ENCODE measurements at regions not wholly inside any gene's neighbourhood (a gene's known extent, or its start where the extent isn't known, plus 50 kb on each side); places are given as distances from the start of the nearest gene placed in this dataset.

DNA sequence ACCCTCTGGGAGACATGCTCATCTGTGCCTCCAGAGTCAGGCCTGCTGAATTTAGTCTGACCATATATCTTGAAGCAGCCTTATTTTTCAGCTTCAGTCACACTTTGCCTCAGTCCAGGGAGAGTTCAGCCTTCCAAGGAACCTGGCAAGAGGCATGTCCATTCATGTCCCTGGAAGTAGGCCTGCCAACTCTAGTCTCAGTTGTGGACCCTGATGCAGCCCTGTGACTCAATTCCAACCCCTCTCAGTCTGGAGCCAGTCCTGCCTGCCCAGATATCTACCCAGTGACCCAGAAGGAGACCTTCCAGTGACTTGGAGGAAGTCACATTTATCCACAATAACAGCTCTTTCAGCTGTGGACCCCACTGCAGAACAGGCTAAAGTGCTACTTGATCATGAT lies 566.6 kb downstream of the TMEM135 start:
- Histone ChIP-seq H3K27me3 (ENCODE audit: control insufficient read depth in 4 of 4, insufficient read depth in 4 of 4, low read length in 3 of 4) (no peaks in the 10 kb centered on the region), H3K36me3 (ENCODE audit: control insufficient read depth in 4 of 4, insufficient read depth in 3 of 4, low read depth in 1 of 4, low read length in 3 of 4) (no peaks in the 10 kb centered on the region), H3K27ac (ENCODE audit: low read depth in 1 of 2, low read length in 2 of 2) (no peak overlapping the region), H3K4me1 (ENCODE audit: control insufficient read depth in 4 of 4, insufficient read depth in 4 of 4, low read length in 3 of 4) (no peaks in the 10 kb centered on the region), H3K9me3 (ENCODE audit: control insufficient read depth in 4 of 4, low read length in 3 of 4) (no peaks in the 10 kb centered on the region), H3K4me3 (ENCODE audit: low read depth in 1 of 3, low read length in 3 of 3) (no peak overlapping the region), H3K9ac (ENCODE audit: low read depth in 1 of 2, low read length in 2 of 2) (no peak overlapping the region)
- TF ChIP-seq, protein P1, sequence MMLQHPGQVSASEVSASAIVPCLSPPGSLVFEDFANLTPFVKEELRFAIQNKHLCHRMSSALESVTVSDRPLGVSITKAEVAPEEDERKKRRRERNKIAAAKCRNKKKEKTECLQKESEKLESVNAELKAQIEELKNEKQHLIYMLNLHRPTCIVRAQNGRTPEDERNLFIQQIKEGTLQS (IDR thresholded peaks at IDR 0.05): no peak
- no peak for TF ChIP-seq SP1 (IDR thresholded peaks at IDR 0.05)
- no peak for TF ChIP-seq FOXA1 (IDR thresholded peaks at IDR 0.05)
- no peak for TF ChIP-seq JUND (IDR thresholded peaks at IDR 0.05)
- TF ChIP-seq FOXA2 (IDR thresholded peaks at IDR 0.05): no peak
- TF ChIP-seq RXRA (IDR thresholded peaks at IDR 0.05): no peak
- TF ChIP-seq EGR1 (IDR thresholded peaks at IDR 0.05; ENCODE audit: low read depth in 2 of 2): no peak
- TF ChIP-seq, protein P2, sequence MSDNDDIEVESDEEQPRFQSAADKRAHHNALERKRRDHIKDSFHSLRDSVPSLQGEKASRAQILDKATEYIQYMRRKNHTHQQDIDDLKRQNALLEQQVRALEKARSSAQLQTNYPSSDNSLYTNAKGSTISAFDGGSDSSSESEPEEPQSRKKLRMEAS (IDR thresholded peaks at IDR 0.05): no peak
- TF ChIP-seq TAF1 (conservative IDR thresholded peaks at IDR 0.05): no peak
- TF ChIP-seq GABPA (IDR thresholded peaks at IDR 0.05 in 1 of 2, conservative IDR thresholded peaks at IDR 0.05 in 1 of 2): no peak
- no peak for DNase-seq (ENCODE audit: low spot score)

DNA sequence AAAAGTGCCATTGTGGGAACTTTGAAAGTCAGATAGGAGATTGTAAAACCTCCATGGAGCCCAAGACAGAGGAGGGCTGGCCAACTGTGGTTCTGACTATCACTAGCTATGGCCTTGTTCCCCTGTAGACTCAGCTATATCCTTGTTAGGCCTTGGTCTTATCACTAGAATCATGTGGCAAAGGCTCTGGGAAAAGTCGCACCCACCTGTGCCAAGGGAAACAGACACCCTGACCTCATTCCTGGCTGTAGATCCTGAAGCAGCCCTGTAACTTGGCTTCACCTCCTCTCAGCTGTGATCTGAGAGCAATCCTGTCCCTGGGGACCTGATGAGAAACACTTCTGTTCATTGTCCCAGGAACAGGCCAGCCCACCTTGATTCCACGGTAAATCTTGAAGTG lies 566.2 kb downstream of the TMEM135 start:
- Histone ChIP-seq H3K9me3 (ENCODE audit: control insufficient read depth in 4 of 4, low read length in 3 of 4) (no peaks in the 10 kb centered on the region), H3K27ac (ENCODE audit: low read depth in 1 of 2, low read length in 2 of 2) (no peak overlapping the region), H3K4me1 (ENCODE audit: control insufficient read depth in 4 of 4, insufficient read depth in 4 of 4, low read length in 3 of 4) (no peaks in the 10 kb centered on the region), H3K27me3 (ENCODE audit: control insufficient read depth in 4 of 4, insufficient read depth in 4 of 4, low read length in 3 of 4) (no peaks in the 10 kb centered on the region), H3K9ac (ENCODE audit: low read depth in 1 of 2, low read length in 2 of 2) (no peak overlapping the region), H3K36me3 (ENCODE audit: control insufficient read depth in 4 of 4, insufficient read depth in 3 of 4, low read depth in 1 of 4, low read length in 3 of 4) (no peaks in the 10 kb centered on the region), H3K4me3 (ENCODE audit: low read depth in 1 of 3, low read length in 3 of 3) (no peak overlapping the region)
- no peak for DNase-seq (ENCODE audit: low spot score)
- WGBS: 82% methylated on average over 2 of the region's 2 CpGs
- TF ChIP-seq SP1 (IDR thresholded peaks at IDR 0.05) (no peak), FOXA2 (IDR thresholded peaks at IDR 0.05) (no peak)
- TF ChIP-seq, protein P3, sequence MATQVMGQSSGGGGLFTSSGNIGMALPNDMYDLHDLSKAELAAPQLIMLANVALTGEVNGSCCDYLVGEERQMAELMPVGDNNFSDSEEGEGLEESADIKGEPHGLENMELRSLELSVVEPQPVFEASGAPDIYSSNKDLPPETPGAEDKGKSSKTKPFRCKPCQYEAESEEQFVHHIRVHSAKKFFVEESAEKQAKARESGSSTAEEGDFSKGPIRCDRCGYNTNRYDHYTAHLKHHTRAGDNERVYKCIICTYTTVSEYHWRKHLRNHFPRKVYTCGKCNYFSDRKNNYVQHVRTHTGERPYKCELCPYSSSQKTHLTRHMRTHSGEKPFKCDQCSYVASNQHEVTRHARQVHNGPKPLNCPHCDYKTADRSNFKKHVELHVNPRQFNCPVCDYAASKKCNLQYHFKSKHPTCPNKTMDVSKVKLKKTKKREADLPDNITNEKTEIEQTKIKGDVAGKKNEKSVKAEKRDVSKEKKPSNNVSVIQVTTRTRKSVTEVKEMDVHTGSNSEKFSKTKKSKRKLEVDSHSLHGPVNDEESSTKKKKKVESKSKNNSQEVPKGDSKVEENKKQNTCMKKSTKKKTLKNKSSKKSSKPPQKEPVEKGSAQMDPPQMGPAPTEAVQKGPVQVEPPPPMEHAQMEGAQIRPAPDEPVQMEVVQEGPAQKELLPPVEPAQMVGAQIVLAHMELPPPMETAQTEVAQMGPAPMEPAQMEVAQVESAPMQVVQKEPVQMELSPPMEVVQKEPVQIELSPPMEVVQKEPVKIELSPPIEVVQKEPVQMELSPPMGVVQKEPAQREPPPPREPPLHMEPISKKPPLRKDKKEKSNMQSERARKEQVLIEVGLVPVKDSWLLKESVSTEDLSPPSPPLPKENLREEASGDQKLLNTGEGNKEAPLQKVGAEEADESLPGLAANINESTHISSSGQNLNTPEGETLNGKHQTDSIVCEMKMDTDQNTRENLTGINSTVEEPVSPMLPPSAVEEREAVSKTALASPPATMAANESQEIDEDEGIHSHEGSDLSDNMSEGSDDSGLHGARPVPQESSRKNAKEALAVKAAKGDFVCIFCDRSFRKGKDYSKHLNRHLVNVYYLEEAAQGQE (IDR thresholded peaks at IDR 0.05): no peak

DNA sequence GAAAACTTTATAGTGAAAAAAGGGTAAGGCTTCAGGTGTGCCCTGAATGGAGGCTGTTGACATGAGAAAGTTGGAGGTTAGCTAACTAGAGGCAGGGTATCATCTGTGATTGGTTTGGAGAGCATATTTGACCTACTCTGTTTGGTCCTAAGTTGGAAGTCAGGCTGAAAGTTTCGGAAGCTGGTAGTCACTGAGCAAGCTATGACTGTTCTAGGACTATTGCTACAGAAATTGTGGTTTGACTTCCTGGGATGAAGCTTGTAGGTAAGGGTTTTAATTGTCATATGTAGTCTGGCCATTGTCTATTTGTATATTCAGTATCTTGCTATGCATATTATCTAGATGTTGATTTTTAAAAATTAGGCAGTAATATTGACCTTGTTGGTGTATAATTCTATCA lies 565.0 kb downstream of the TMEM135 start:
- Histone ChIP-seq H3K36me3 (ENCODE audit: control insufficient read depth in 4 of 4, insufficient read depth in 3 of 4, low read depth in 1 of 4, low read length in 3 of 4) (no peaks in the 10 kb centered on the region), H3K27ac (ENCODE audit: low read depth in 1 of 2, low read length in 2 of 2) (no peak overlapping the region), H3K4me3 (ENCODE audit: low read depth in 1 of 3, low read length in 3 of 3) (no peak overlapping the region), H3K9me3 (ENCODE audit: control insufficient read depth in 4 of 4, low read length in 3 of 4) (no peaks in the 10 kb centered on the region), H3K9ac (ENCODE audit: low read depth in 1 of 2, low read length in 2 of 2) (no peak overlapping the region), H3K27me3 (ENCODE audit: control insufficient read depth in 4 of 4, insufficient read depth in 4 of 4, low read length in 3 of 4) (no peaks in the 10 kb centered on the region), H3K4me1 (ENCODE audit: control insufficient read depth in 4 of 4, insufficient read depth in 4 of 4, low read length in 3 of 4) (no peaks in the 10 kb centered on the region)
- TF ChIP-seq SP1 (IDR thresholded peaks at IDR 0.05) (no peak), HNF4A (conservative IDR thresholded peaks at IDR 0.05) (no peak), NR2F2 (IDR thresholded peaks at IDR 0.05) (no peak)
- no peak for DNase-seq (ENCODE audit: low spot score)
- WGBS: 91% methylated on average over 1 of the region's 1 CpG

Data from liver (tissue), 7 donors.